Keratinocyte (primary cell): ENCODE measurements at regions not wholly inside any gene's neighbourhood (a gene's known extent, or its start where the extent isn't known, plus 50 kb on each side); places are given as distances from the start of the nearest gene placed in this dataset.

Experiments used
- DNase-seq: peaks from one replicate; pipeline ENCODE4 v3.0.0-alpha.2; 2011; ENCODE audit warnings: low read depth, missing footprints, low spot score
- FAIRE-seq: peaks from 2 replicates; lab custom pipeline; 2011; peaks lifted over from hg19 to GRCh38; lab: Jason Lieb, UNC
- H2AFZ ChIP-seq: 2 replicates; pipeline ENCODE4 v1.6.0; 2012; ENCODE audit warnings: low read length, control low read depth, inconsistent platforms; ENCODE audit not compliant: control insufficient read depth
- H3K27ac ChIP-seq: 2 replicates; pipeline ENCODE4 v1.5.1; 2011; ENCODE audit warnings: low read length; ENCODE audit not compliant: control insufficient read depth, insufficient read depth
- H3K27me3 ChIP-seq: 3 replicates; pipeline ENCODE4 v1.6.0; 2011; ENCODE audit warnings: low read length; ENCODE audit not compliant: control insufficient read depth, insufficient read depth; ENCODE audit errors: extremely low read depth
- H3K36me3 ChIP-seq, 2 experiments: 2 replicates in 1 of 2; 3 replicates in 1 of 2; pipeline ENCODE4 v1.5.1; 2011; ENCODE audit warnings: low read length in 2 of 2, mild to moderate bottlenecking in 1 of 2; ENCODE audit not compliant: control insufficient read depth in 2 of 2, insufficient read depth in 2 of 2; ENCODE audit errors: extremely low read depth in 1 of 2
- H3K4me1 ChIP-seq: 3 replicates; pipeline ENCODE4 v1.5.1; 2011; ENCODE audit warnings: low read length; ENCODE audit not compliant: control insufficient read depth, insufficient read depth; ENCODE audit errors: extremely low read depth
- H3K4me2 ChIP-seq: 3 replicates; pipeline ENCODE4 v1.6.0; 2011; ENCODE audit warnings: low read depth, low read length; ENCODE audit not compliant: control insufficient read depth, insufficient read depth; ENCODE audit errors: extremely low read depth
- H3K4me3 ChIP-seq, 3 experiments: fragments of 200-600 bp in 1 of 3; sonication (generic) in 1 of 3; 2 replicates in 2 of 3; 3 replicates in 1 of 3; pipeline ENCODE4 v1.5.1; 2011 to 2016; ENCODE audit warnings: low read length in 3 of 3, mild to moderate bottlenecking in 3 of 3, control low read depth in 2 of 3, inconsistent platforms in 1 of 3, low read depth in 1 of 3, mixed read lengths in 1 of 3, mixed run types in 1 of 3, moderate library complexity in 1 of 3; ENCODE audit not compliant: control insufficient read depth in 2 of 3, insufficient read depth in 2 of 3; ENCODE audit errors: extremely low read depth in 1 of 3
- H3K79me2 ChIP-seq: 2 replicates; pipeline ENCODE4 v1.6.0; 2012; ENCODE audit warnings: low read length; ENCODE audit not compliant: control insufficient read depth, insufficient read depth
- H3K9ac ChIP-seq: 3 replicates; pipeline ENCODE4 v1.6.0; 2011; ENCODE audit warnings: low read length; ENCODE audit not compliant: control insufficient read depth, insufficient read depth; ENCODE audit errors: extremely low read depth
- H3K9me1 ChIP-seq: 3 replicates; pipeline ENCODE4 v1.6.0; 2011; ENCODE audit warnings: low read length; ENCODE audit not compliant: control insufficient read depth, insufficient read depth; ENCODE audit errors: extremely low read depth
- H3K9me3 ChIP-seq: 2 replicates; pipeline ENCODE4 v1.5.1; 2012; ENCODE audit warnings: low read depth, low read length; ENCODE audit not compliant: control insufficient read depth
- H4K20me1 ChIP-seq: 3 replicates; pipeline ENCODE4 v1.6.0; 2011; ENCODE audit warnings: low read length; ENCODE audit not compliant: control insufficient read depth, insufficient read depth; ENCODE audit errors: extremely low read depth
- EZH2 ChIP-seq: IDR thresholded peaks from one replicate; pipeline ENCODE4 v1.6.1; 2012; ENCODE audit warnings: inconsistent platforms, mild to moderate bottlenecking, low read length, moderate library complexity
- dilution Hi-C: fragments of 300-500 bp; cut with MboI; formaldehyde crosslinking; loops from one replicate; pipeline ENCODE4 v1.7.0; 2020; ENCODE audit warnings: low sequenced_read_pairs; ENCODE audit not compliant: extremely low pct_ligation_motif_present
- TF ChIP-seq, protein P1 (sequence below), 3 experiments: IDR thresholded peaks in 1 of 3; conservative IDR thresholded peaks in 1 of 3; optimal IDR thresholded peaks in 1 of 3; 2 replicates in 2 of 3; 3 replicates in 1 of 3; pipeline versions ENCODE3 to v1.5.1; 2011; ENCODE audit warnings: low read length in 3 of 3, mild to moderate bottlenecking in 3 of 3, moderate library complexity in 2 of 3, control low read depth in 1 of 3, inconsistent platforms in 1 of 3; ENCODE audit not compliant: insufficient read depth in 2 of 3; ENCODE audit errors: extremely low read depth in 1 of 3

DNA sequence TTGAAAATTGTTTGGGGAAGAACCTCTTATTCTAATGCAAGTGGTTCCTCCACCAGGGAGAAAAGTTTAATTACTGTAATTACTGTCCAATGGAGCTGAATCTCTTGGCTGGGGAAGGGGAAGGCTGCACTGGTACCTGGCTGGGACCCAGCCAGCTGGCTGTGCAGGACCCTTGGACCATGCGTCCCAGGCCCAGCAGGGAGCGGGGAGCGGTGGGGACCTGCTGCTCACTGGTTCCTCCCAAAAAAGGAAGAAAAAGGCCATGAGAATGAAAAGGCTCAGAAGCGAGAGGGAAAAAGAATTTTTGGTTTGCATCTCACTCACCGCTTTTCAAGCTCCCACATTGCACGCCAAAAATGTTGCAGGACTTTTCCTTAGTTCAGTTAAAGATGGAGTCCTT is 333.5 kb downstream of the FAM47B start:
- H3K4me1 ChIP-seq: no peaks in the 10 kb centered on the region
- no peak overlapping the region for H3K9ac ChIP-seq
- no peaks in the 10 kb centered on the region for H3K36me3 ChIP-seq
- no peak overlapping the region for H3K4me2 ChIP-seq
- no peaks in the 10 kb centered on the region for H3K9me3 ChIP-seq
- H2AFZ ChIP-seq: no peak overlapping the region
- H3K27ac ChIP-seq: no peak overlapping the region
- no peaks in the 10 kb centered on the region for H3K79me2 ChIP-seq
- no peak overlapping the region for H3K4me3 ChIP-seq
- H4K20me1 ChIP-seq: no peaks in the 10 kb centered on the region
- dilution Hi-C loops: no loop called here
- FAIRE-seq (no peak), DNase-seq (no peak)
- H3K27me3 ChIP-seq: no peaks in the 10 kb centered on the region
- H3K9me1 ChIP-seq: no peaks in the 10 kb centered on the region
- TF ChIP-seq, protein P1, sequence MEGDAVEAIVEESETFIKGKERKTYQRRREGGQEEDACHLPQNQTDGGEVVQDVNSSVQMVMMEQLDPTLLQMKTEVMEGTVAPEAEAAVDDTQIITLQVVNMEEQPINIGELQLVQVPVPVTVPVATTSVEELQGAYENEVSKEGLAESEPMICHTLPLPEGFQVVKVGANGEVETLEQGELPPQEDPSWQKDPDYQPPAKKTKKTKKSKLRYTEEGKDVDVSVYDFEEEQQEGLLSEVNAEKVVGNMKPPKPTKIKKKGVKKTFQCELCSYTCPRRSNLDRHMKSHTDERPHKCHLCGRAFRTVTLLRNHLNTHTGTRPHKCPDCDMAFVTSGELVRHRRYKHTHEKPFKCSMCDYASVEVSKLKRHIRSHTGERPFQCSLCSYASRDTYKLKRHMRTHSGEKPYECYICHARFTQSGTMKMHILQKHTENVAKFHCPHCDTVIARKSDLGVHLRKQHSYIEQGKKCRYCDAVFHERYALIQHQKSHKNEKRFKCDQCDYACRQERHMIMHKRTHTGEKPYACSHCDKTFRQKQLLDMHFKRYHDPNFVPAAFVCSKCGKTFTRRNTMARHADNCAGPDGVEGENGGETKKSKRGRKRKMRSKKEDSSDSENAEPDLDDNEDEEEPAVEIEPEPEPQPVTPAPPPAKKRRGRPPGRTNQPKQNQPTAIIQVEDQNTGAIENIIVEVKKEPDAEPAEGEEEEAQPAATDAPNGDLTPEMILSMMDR (optimal IDR thresholded peaks at IDR 0.05 in 1 of 3, IDR thresholded peaks at IDR 0.05 in 1 of 3, conservative IDR thresholded peaks at IDR 0.05 in 1 of 3; ENCODE audit: extremely low read depth in 1 of 3, insufficient read depth in 2 of 3, low read length in 3 of 3): no peak

DNA sequence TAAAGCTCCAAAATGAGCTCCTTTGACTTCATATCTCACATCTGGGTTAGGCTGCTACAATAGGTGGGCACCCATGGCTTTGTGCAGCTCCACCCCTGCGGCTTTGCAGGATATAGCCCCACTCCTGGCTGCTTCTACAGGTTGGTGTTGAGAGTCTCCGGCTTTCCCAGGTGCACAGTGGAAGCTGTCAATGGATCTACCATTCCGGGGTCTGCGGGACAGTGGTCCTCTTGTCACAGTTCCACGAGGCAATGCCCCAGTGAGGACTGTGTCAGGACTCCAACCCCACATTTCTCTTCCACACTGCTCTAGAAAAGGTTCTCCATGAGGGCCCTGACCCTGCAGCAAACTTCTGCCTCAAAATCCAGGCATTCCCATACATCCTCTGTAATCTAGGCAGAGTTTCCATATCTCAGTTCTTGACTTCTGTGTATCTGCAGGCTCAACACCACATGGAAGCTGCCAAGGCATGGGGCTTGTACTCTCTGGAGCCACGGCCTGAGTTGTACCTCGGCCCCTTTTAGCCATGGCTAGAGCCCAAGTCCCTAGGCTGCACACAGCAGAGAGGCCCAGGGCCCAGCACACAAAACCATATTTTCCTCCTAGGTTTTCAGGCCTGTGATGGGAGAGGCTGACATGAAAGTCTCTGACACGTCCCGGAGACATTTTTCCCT is 342.8 kb downstream of the FAM47B start:
- TF ChIP-seq, protein P1 (optimal IDR thresholded peaks at IDR 0.05 in 1 of 3, IDR thresholded peaks at IDR 0.05 in 1 of 3, conservative IDR thresholded peaks at IDR 0.05 in 1 of 3; ENCODE audit: extremely low read depth in 1 of 3, insufficient read depth in 2 of 3, low read length in 3 of 3): no peak
- no peak for TF ChIP-seq EZH2
- Histone ChIP-seq H3K4me1 (no peaks in the 10 kb centered on the region), H3K9ac (no peak overlapping the region), H3K4me3 (no peak overlapping the region), H4K20me1 (no peaks in the 10 kb centered on the region), H3K9me3 (no peaks in the 10 kb centered on the region), H3K27ac (no peak overlapping the region), H3K27me3 (no peaks in the 10 kb centered on the region), H3K4me2 (no peak overlapping the region), H3K36me3 (no peaks in the 10 kb centered on the region), H3K79me2 (no peaks in the 10 kb centered on the region), H3K9me1 (no peaks in the 10 kb centered on the region), H2AFZ (no peak overlapping the region)
- FAIRE-seq (no peak), DNase-seq (no peak)
- dilution Hi-C loops: no loop called here
